Endodermal cell (in vitro differentiated cells): ENCODE measurements at regions not wholly inside any gene's neighbourhood (a gene's known extent, or its start where the extent isn't known, plus 50 kb on each side); places are given as distances from the start of the nearest gene placed in this dataset.

Experiments
- DNase-seq: peaks from one replicate; pipeline ENCODE4 v3.0.0-alpha.2; 2017
- H3K27ac ChIP-seq: 2 replicates; pipeline ENCODE4 v1.5.1; 2013; ENCODE audit warnings: mild to moderate bottlenecking, low read depth, low read length, moderate library complexity
- H3K27me3 ChIP-seq: 2 replicates; pipeline ENCODE4 v1.6.1; 2013; ENCODE audit warnings: mild to moderate bottlenecking, low read length, moderate library complexity; ENCODE audit not compliant: insufficient read depth, control insufficient read depth, poor library complexity, severe bottlenecking
- H3K36me3 ChIP-seq: 2 replicates; pipeline ENCODE4 v1.7.0; 2013; ENCODE audit warnings: mild to moderate bottlenecking, low read length, moderate library complexity; ENCODE audit not compliant: control insufficient read depth, insufficient read depth
- H3K4me1 ChIP-seq: one replicate; pipeline ENCODE4 v1.7.0; 2013; ENCODE audit warnings: low read length; ENCODE audit not compliant: control insufficient read depth, insufficient read depth
- H3K4me3 ChIP-seq: 2 replicates; pipeline ENCODE4 v1.5.1; 2013; ENCODE audit warnings: mild to moderate bottlenecking, low read length, moderate library complexity
- H3K9ac ChIP-seq: 2 replicates; pipeline ENCODE4 v1.6.1; 2013; ENCODE audit warnings: mild to moderate bottlenecking, low read length, moderate library complexity; ENCODE audit not compliant: poor library complexity, severe bottlenecking; ENCODE audit errors: extremely low read depth
- H3K9me3 ChIP-seq: 2 replicates; pipeline ENCODE4 v1.6.1; 2013; ENCODE audit warnings: mild to moderate bottlenecking, low read length, moderate library complexity; ENCODE audit not compliant: control insufficient read depth
- H3K27ac Mint-ChIP-seq: 2 replicates; pipeline ENCODE4 v1.8.0; 2020; ENCODE audit warnings: mixed read lengths
- H3K27me3 Mint-ChIP-seq: 2 replicates; pipeline ENCODE4 v1.8.0; 2021; ENCODE audit warnings: mild to moderate bottlenecking, mixed read lengths; ENCODE audit not compliant: insufficient read depth
- H3K36me3 Mint-ChIP-seq: 2 replicates; pipeline ENCODE4 v1.8.0; 2020; ENCODE audit warnings: low read depth, mixed read lengths
- H3K4me1 Mint-ChIP-seq: 2 replicates; pipeline ENCODE4 v1.8.0; 2020; ENCODE audit warnings: mixed read lengths
- H3K4me3 Mint-ChIP-seq: 2 replicates; pipeline ENCODE4 v1.8.0; 2020; ENCODE audit warnings: mild to moderate bottlenecking, moderate library complexity, mixed read lengths
- H3K9me3 Mint-ChIP-seq: 2 replicates; pipeline ENCODE4 v1.8.0; 2020; ENCODE audit warnings: mild to moderate bottlenecking, mixed read lengths
- WGBS, 2 experiments: methylation state at CpG; one replicate each; pipeline versions ENCODE4 v1.1.5 to v1.1.7; 2013; ENCODE audit warnings: missing lambda C conversion rate in 2 of 2, mixed read lengths in 1 of 2; ENCODE audit not compliant: insufficient coverage in 1 of 2, insufficient read length in 1 of 2; 5-methylcytosine and 5-hydroxymethylcytosine counted together
- TF ChIP-seq, protein P1 (sequence below): fragments of 200-600 bp; sonication (generic); conservative IDR thresholded peaks from 2 replicates; pipeline ENCODE4 v1.5.0; 2021; ENCODE audit warnings: antibody characterized with exemption, mild to moderate bottlenecking

DNA sequence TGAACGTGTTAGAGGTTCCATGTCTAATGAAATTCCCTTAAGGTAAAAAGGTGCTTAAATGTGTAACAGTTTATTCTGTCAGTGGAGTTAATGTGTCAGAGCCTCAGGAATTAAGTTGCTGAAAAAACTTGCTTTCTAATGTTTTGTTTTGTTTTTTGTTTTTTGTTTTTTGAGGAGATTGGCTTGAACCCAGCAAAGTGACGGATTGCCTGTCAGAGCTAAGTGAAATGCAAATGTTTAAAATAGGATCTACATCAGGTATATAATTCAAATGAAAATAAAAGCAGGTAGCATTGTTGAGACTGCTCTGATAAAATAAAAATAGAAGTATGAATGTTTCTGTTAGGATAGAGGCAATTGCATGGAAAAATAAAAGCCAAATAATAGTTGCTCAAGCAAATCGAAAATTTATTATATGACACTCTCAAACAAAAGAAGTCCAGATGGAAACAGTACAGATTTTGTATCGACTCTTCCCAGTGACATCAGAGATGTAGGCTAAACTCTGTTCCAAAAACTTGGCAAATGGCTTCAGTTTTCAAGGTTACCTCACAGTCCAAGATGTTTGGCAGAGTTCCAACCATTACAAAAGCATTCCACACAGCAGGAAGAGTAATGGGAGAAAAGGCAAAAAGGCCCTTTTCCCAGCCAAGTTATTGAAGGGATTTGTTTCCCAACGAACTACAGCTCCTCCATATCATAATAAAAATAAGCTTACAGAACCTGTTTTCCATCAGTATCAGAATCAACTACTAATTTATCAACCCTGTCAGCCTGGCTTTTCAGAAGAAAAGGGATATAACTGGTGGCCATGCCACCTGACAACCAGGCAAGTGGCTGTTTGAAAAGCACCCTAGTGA is 291.0 kb downstream of the TBL1XR1 start:
- H3K27me3 ChIP-seq = no peaks in the 10 kb centered on the region
- no peak overlapping the region for H3K4me3 ChIP-seq
- Mint-ChIP-seq H3K4me1 (peaks cover 8% of the 10 kb centered on the region), H3K27me3 (no peaks in the 10 kb centered on the region), H3K36me3 (no peaks in the 10 kb centered on the region), H3K9me3 (peaks cover 7% of the 10 kb centered on the region), H3K4me3 (no peak overlapping the region), H3K27ac (no peak overlapping the region)
- H3K9ac ChIP-seq = no peak overlapping the region
- H3K27ac ChIP-seq = peak overlapping the region; percentile 68
- WGBS, 2 experiments = 80 to 98% methylated on average over 4 to 5 of the region's 5 CpGs
- no peaks in the 10 kb centered on the region for H3K36me3 ChIP-seq
- no peak for DNase-seq
- peaks cover 13% of the 10 kb centered on the region for H3K9me3 ChIP-seq
- TF ChIP-seq, protein P1, sequence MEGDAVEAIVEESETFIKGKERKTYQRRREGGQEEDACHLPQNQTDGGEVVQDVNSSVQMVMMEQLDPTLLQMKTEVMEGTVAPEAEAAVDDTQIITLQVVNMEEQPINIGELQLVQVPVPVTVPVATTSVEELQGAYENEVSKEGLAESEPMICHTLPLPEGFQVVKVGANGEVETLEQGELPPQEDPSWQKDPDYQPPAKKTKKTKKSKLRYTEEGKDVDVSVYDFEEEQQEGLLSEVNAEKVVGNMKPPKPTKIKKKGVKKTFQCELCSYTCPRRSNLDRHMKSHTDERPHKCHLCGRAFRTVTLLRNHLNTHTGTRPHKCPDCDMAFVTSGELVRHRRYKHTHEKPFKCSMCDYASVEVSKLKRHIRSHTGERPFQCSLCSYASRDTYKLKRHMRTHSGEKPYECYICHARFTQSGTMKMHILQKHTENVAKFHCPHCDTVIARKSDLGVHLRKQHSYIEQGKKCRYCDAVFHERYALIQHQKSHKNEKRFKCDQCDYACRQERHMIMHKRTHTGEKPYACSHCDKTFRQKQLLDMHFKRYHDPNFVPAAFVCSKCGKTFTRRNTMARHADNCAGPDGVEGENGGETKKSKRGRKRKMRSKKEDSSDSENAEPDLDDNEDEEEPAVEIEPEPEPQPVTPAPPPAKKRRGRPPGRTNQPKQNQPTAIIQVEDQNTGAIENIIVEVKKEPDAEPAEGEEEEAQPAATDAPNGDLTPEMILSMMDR = no peak
- no peaks in the 10 kb centered on the region for H3K4me1 ChIP-seq

DNA sequence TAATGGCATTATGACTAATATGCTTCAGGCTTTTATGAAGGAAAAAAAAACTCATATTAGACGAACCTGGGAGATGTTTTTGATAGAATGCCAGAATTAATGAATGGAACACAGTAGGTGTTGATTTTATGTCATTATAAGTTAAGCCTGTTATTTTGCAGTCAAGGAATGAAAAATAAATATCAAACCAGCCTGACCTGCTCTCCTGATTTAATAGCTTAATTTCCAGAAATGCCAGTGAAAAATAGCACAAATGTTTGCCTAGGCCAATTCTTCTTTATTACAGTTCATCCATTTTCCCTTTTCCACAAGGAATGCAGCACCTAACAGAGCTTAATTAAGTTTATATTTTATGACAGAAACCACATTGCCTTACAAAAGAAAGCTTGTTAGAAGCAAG is 292.0 kb downstream of the TBL1XR1 start:
- no peaks in the 10 kb centered on the region for H3K27me3 Mint-ChIP-seq
- Histone ChIP-seq H3K9me3 (peaks cover 13% of the 10 kb centered on the region), H3K36me3 (no peaks in the 10 kb centered on the region)

DNA sequence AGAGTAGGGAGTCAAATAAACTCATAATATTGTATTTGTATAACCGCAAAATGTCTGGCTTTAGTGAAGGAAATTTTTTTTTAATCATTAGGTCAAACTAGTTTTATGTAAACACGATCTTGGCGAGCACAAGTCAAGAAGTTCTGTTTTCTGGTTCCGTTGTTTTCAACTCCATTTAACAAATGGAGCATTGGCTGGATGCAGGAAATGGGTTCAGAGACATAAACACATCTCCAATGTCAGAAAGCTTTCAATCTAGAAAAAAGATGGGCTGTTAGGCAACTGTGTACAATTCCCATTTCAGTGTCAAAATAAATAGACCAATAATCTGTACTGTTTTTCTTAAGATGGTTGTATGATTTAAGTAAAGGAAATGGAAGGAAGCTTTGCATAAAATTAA is 292.8 kb downstream of the TBL1XR1 start:
- Mint-ChIP-seq H3K27me3 (peaks cover 2% of the 10 kb centered on the region), H3K36me3 (no peaks in the 10 kb centered on the region), H3K27ac (no peak overlapping the region), H3K4me3 (no peak overlapping the region), H3K9me3 (peaks cover 7% of the 10 kb centered on the region), H3K4me1 (peaks cover 8% of the 10 kb centered on the region)
- Histone ChIP-seq H3K36me3 (no peaks in the 10 kb centered on the region), H3K4me3 (no peak overlapping the region), H3K27ac (no peak overlapping the region), H3K4me1 (no peaks in the 10 kb centered on the region), H3K9me3 (peaks cover 13% of the 10 kb centered on the region), H3K27me3 (no peaks in the 10 kb centered on the region), H3K9ac (no peak overlapping the region)
- WGBS, 2 experiments = 93% methylated on average over 4 of the region's 4 CpGs
- TF ChIP-seq, protein P1 = no peak
- DNase-seq = no peak

More for the DNA sequence above, 292.0 kb downstream of the TBL1XR1 start:
- Histone ChIP-seq H3K4me3 (no peak overlapping the region), H3K9ac (no peak overlapping the region), H3K4me1 (no peaks in the 10 kb centered on the region), H3K27me3 (no peaks in the 10 kb centered on the region), H3K27ac (no peak overlapping the region)
- WGBS, 2 experiments = 78 to 100% methylated on average over 1 of the region's 1 CpG
- Mint-ChIP-seq H3K9me3 (peaks cover 7% of the 10 kb centered on the region), H3K27ac (no peak overlapping the region), H3K4me1 (peaks cover 8% of the 10 kb centered on the region), H3K4me3 (no peak overlapping the region), H3K36me3 (no peaks in the 10 kb centered on the region)
- TF ChIP-seq, protein P1 = no peak
- DNase-seq = no peak
